Stimulated activated CD8-positive, alpha-beta memory T cell treated with anti-CD3 and anti-CD28 coated beads, Interleukin-15, amount 100 ng/mL, for 48 hours (primary cell): ENCODE measurements at regions not wholly inside any gene's neighbourhood (a gene's known extent, or its start where the extent isn't known, plus 50 kb on each side); places are given as distances from the start of the nearest gene placed in this dataset.
"Not testable (repeated sequence)": the region's sequence is repeated elsewhere in the genome, so short reads cannot be mapped to it uniquely, and the experiment has no call there.

Source experiments
- DNase-seq, 2 donors: peaks; one replicate each; pipeline ENCODE4 v3.0.0-alpha.2; 2020; ENCODE audit warnings: low read depth in 2 of 2

GRCh38 chr5:57069115-57069835 is 104.6 kb upstream of the GPBP1 start:
- no peak for DNase-seq

GRCh38 chr5:57072218-57072892 is 101.5 kb upstream of the GPBP1 start:
- no peak for DNase-seq

GRCh38 chr5:57082441-57083067 is 91.3 kb upstream of the GPBP1 start:
- DNase-seq = no peak

GRCh38 chr5:57085306-57086081 is 88.4 kb upstream of the GPBP1 start:
- DNase-seq = no peak

- not testable (repeated sequence) for DNase-seq
Observed at GRCh38 chr5:57087947-57088346, 85.9 kb upstream of the GPBP1 start.

- no peak for DNase-seq
Observed at GRCh38 chr5:57094753-57095683, 78.8 kb upstream of the GPBP1 start.

GRCh38 chr5:57097526-57097925 is 76.3 kb upstream of the GPBP1 start:
- no peak for DNase-seq

- no peak for DNase-seq
Observed at GRCh38 chr5:57102189-57102904, 71.5 kb upstream of the GPBP1 start.

GRCh38 chr5:57102905-57103255 is 71.0 kb upstream of the GPBP1 start:
- DNase-seq = no peak

GRCh38 chr5:57103317-57103907 is 70.4 kb upstream of the GPBP1 start:
- no peak for DNase-seq

- no peak for DNase-seq
Observed at GRCh38 chr5:57106661-57107060, 67.2 kb upstream of the GPBP1 start.

GRCh38 chr5:57111993-57112392 is 61.9 kb upstream of the GPBP1 start:
- no peak for DNase-seq

GRCh38 chr5:57113481-57113880 is 60.4 kb upstream of the GPBP1 start:
- no peak for DNase-seq

- DNase-seq = peak; percentile 36 to 59
Observed at GRCh38 chr5:57117596-57117995, 56.3 kb upstream of the GPBP1 start.

GRCh38 chr5:57119031-57119430 is 54.8 kb upstream of the GPBP1 start:
- DNase-seq = no peak

- no peak for DNase-seq
Observed at GRCh38 chr5:57124014-57124413, 49.8 kb upstream of the GPBP1 start.
